H9 (cell line): ENCODE measurements at regions not wholly inside any gene's neighbourhood (a gene's known extent, or its start where the extent isn't known, plus 50 kb on each side); places are given as distances from the start of the nearest gene placed in this dataset.

Experiments
- DNase-seq: peaks from one replicate; pipeline ENCODE4 v3.0.0-alpha.2; 2017
- H2AFZ ChIP-seq: one replicate; pipeline ENCODE4 v1.6.1; 2013; ENCODE audit warnings: mild to moderate bottlenecking, low read length, control low read depth, moderate library complexity
- H2AK5ac ChIP-seq: 2 replicates; pipeline ENCODE4 v1.6.1; 2013; ENCODE audit warnings: low read length, control low read depth, mixed read lengths; ENCODE audit not compliant: insufficient read length
- H2BK120ac ChIP-seq: one replicate; pipeline ENCODE4 v1.6.1; 2013; ENCODE audit warnings: low read depth, mild to moderate bottlenecking, low read length, control low read depth, inconsistent platforms; ENCODE audit not compliant: poor library complexity, severe bottlenecking
- H2BK12ac ChIP-seq: 2 replicates; pipeline ENCODE4 v1.6.1; 2013; ENCODE audit warnings: low read length, control low read depth, mixed read lengths, low read depth; ENCODE audit not compliant: insufficient read length
- H2BK15ac ChIP-seq: 2 replicates; pipeline ENCODE4 v1.6.1; 2013; ENCODE audit warnings: low read depth, low read length, control low read depth
- H2BK20ac ChIP-seq: one replicate; pipeline ENCODE4 v1.6.1; 2013; ENCODE audit warnings: low read depth, mild to moderate bottlenecking, low read length, control low read depth, inconsistent platforms; ENCODE audit not compliant: poor library complexity, severe bottlenecking
- H2BK5ac ChIP-seq: 2 replicates; pipeline ENCODE4 v1.6.1; 2013; ENCODE audit warnings: low read length, control low read depth, mixed read lengths; ENCODE audit not compliant: insufficient read length
- H3K14ac ChIP-seq: 2 replicates; pipeline ENCODE4 v1.6.1; 2013; ENCODE audit warnings: low read length, control low read depth; ENCODE audit not compliant: insufficient read depth
- H3K18ac ChIP-seq: 2 replicates; pipeline ENCODE4 v1.6.1; 2013; ENCODE audit warnings: low read depth, mild to moderate bottlenecking, mixed read lengths, low read length, control low read depth; ENCODE audit not compliant: insufficient read length
- H3K23ac ChIP-seq: 2 replicates; pipeline ENCODE4 v1.6.1; 2013; ENCODE audit warnings: low read length, control low read depth, mixed read lengths, low read depth; ENCODE audit not compliant: insufficient read length
- H3K23me2 ChIP-seq: 2 replicates; pipeline ENCODE4 v1.6.1; 2013; ENCODE audit warnings: low read depth, mild to moderate bottlenecking, mixed read lengths, low read length, control low read depth; ENCODE audit not compliant: insufficient read length, poor library complexity, severe bottlenecking
- H3K27ac ChIP-seq: 2 replicates; pipeline ENCODE4 v1.5.1; 2013; ENCODE audit warnings: low read length, control low read depth, mixed read lengths, low read depth; ENCODE audit not compliant: insufficient read length
- H3K27me3 ChIP-seq: 2 replicates; pipeline ENCODE4 v1.6.1; 2013; ENCODE audit warnings: low read length, control low read depth, inconsistent platforms; ENCODE audit not compliant: insufficient read depth
- H3K4ac ChIP-seq: 2 replicates; pipeline ENCODE4 v1.6.1; 2013; ENCODE audit warnings: low read depth, mild to moderate bottlenecking, control low read depth, inconsistent platforms, low read length, moderate library complexity
- H3K4me1 ChIP-seq: 2 replicates; pipeline ENCODE4 v1.6.1; 2013; ENCODE audit warnings: low read length, control low read depth, inconsistent platforms; ENCODE audit not compliant: insufficient read depth
- H3K4me2 ChIP-seq: 2 replicates; pipeline ENCODE4 v1.6.1; 2013; ENCODE audit warnings: low read length, control low read depth, mixed read lengths; ENCODE audit not compliant: insufficient read length, insufficient read depth
- H3K56ac ChIP-seq: 2 replicates; pipeline ENCODE4 v1.6.1; 2013; ENCODE audit warnings: low read depth, mild to moderate bottlenecking, mixed read lengths, low read length, control low read depth; ENCODE audit not compliant: insufficient read length
- H3K79me1 ChIP-seq: 2 replicates; pipeline ENCODE4 v1.6.1; 2013; ENCODE audit warnings: low read depth, mild to moderate bottlenecking, moderate library complexity, low read length, control low read depth, inconsistent platforms; ENCODE audit not compliant: insufficient read depth, poor library complexity, severe bottlenecking
- H3K79me2 ChIP-seq: 2 replicates; pipeline ENCODE4 v1.6.1; 2013; ENCODE audit warnings: low read length, control low read depth, inconsistent platforms; ENCODE audit not compliant: insufficient read depth
- H3K9ac ChIP-seq: 2 replicates; pipeline ENCODE4 v1.6.1; 2013; ENCODE audit warnings: low read length, control low read depth, mixed read lengths; ENCODE audit not compliant: insufficient read length; ENCODE audit errors: extremely low read depth
- H3K9me3 ChIP-seq: one replicate; pipeline ENCODE4 v1.6.1; 2013; ENCODE audit warnings: low read depth, low read length, inconsistent platforms; ENCODE audit not compliant: control insufficient read depth
- H3T11ph ChIP-seq: one replicate; pipeline ENCODE4 v1.6.1; 2013; ENCODE audit warnings: mild to moderate bottlenecking, low read length, control low read depth, inconsistent platforms
- H4K20me1 ChIP-seq: one replicate; pipeline ENCODE4 v1.6.1; 2013; ENCODE audit not compliant: control insufficient read depth, insufficient read length, insufficient read depth
- H4K5ac ChIP-seq: 2 replicates; pipeline ENCODE4 v1.6.1; 2013; ENCODE audit warnings: low read depth, mild to moderate bottlenecking, mixed read lengths, low read length, control low read depth; ENCODE audit not compliant: insufficient read length
- H4K8ac ChIP-seq: replicated peaks from 2 replicates; pipeline ENCODE4 v1.6.1; 2013; ENCODE audit warnings: low read length, control low read depth, mixed read lengths, low read depth; ENCODE audit not compliant: insufficient read length
- H4K91ac ChIP-seq: 2 replicates; pipeline ENCODE4 v1.6.1; 2013; ENCODE audit warnings: low read depth, mild to moderate bottlenecking, moderate library complexity, mixed read lengths, low read length, control low read depth; ENCODE audit not compliant: insufficient read length
- H3K27ac Mint-ChIP-seq, 3 experiments: 2 replicates in 2 of 3; 3 replicates in 1 of 3; pipeline ENCODE4 v1.8.0; 2020 to 2021; ENCODE audit warnings: mixed read lengths in 3 of 3, mild to moderate bottlenecking in 1 of 3, moderate library complexity in 1 of 3
- H3K27me3 Mint-ChIP-seq: 2 replicates; pipeline ENCODE4 v1.8.0; 2021; ENCODE audit warnings: low read depth, mild to moderate bottlenecking, moderate library complexity, mixed read lengths
- H3K36me3 Mint-ChIP-seq, 3 experiments: 2 replicates in 2 of 3; 3 replicates in 1 of 3; pipeline ENCODE4 v1.8.0; 2020 to 2021; ENCODE audit warnings: low read depth in 3 of 3, mixed read lengths in 3 of 3; ENCODE audit not compliant: insufficient read depth in 1 of 3
- H3K4me1 Mint-ChIP-seq, 2 experiments: 2 replicates each; pipeline ENCODE4 v1.8.0; 2020; ENCODE audit warnings: mixed read lengths in 2 of 2
- H3K4me3 Mint-ChIP-seq, 2 experiments: 2 replicates in 1 of 2; 3 replicates in 1 of 2; pipeline ENCODE4 v1.8.0; 2020 to 2021; ENCODE audit warnings: mild to moderate bottlenecking in 2 of 2, mixed read lengths in 2 of 2, moderate library complexity in 1 of 2
- H3K9me3 Mint-ChIP-seq, 2 experiments: 2 replicates in 1 of 2; 3 replicates in 1 of 2; pipeline ENCODE4 v1.8.0; 2020; ENCODE audit warnings: mild to moderate bottlenecking in 2 of 2, mixed read lengths in 2 of 2, moderate library complexity in 1 of 2
- WGBS: extraction: QIAGEN DNeasy Blood & Tissue Kit; methylation state at CpG from one replicate; pipeline ENCODE4 v1.1.7; 2013; ENCODE audit warnings: missing lambda C conversion rate, low lambda C conversion rate, mixed read lengths; ENCODE audit not compliant: insufficient read length; ENCODE audit errors: extremely low coverage; 5-methylcytosine and 5-hydroxymethylcytosine counted together
- TF ChIP-seq, protein P1 (sequence below): fragments of 200-600 bp; sonication (generic); conservative IDR thresholded peaks from 3 replicates; pipeline ENCODE4 v1.8.0; 2021; ENCODE audit warnings: antibody characterized with exemption, mild to moderate bottlenecking

DNA sequence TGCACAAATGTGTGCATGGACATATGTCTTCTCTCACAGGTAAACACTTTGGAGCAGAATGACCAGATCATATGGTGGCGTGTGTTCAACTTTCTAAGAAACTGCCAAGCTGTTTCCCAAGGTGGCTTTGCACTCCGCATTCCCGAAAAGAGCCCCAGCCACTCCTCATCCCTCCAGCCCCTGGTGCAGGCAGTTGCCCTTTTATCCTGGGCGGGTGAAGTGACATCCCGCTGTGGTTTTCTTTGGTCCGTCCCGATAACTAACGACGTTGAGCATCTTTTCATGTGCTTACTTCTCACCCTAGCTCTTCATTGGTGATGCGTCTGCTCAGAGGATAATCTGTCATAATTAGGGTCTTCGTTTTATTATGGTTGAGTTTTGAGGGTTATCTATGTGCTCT is 612.5 kb downstream of the MATN1 start:
- no peaks in the 10 kb centered on the region for H4K20me1 ChIP-seq
- H3K9ac ChIP-seq = no peak overlapping the region
- H2AK5ac ChIP-seq = no peak overlapping the region
- no peak overlapping the region for H3K23ac ChIP-seq
- Mint-ChIP-seq H3K9me3 (no peaks in the 10 kb centered on the region), H3K27ac (no peak overlapping the region), H3K4me3 (no peak overlapping the region), H3K36me3 (peaks cover 0 to 2% (median 0%) of the 10 kb centered on the region in 3 experiments; a peak in 2 of 7 replicates), H3K27me3 (peaks cover 19% of the 10 kb centered on the region), H3K4me1 (peaks cover 7 to 8% of the 10 kb centered on the region in 2 experiments; a peak in 3 of 4 replicates)
- no peak overlapping the region for H4K5ac ChIP-seq
- H3K4ac ChIP-seq = no peak overlapping the region
- no peak overlapping the region for H3K18ac ChIP-seq
- H3K79me2 ChIP-seq = no peaks in the 10 kb centered on the region
- no peak overlapping the region for H2BK20ac ChIP-seq
- H3K4me1 ChIP-seq = no peaks in the 10 kb centered on the region
- DNase-seq = no peak
- H2BK5ac ChIP-seq = no peak overlapping the region
- H3K4me2 ChIP-seq = no peak overlapping the region
- no peak overlapping the region for H3K14ac ChIP-seq
- H2BK15ac ChIP-seq = no peak overlapping the region
- no peak overlapping the region for H2AFZ ChIP-seq
- no peak overlapping the region for H2BK12ac ChIP-seq
- H3K27ac ChIP-seq = no peak overlapping the region
- H4K8ac ChIP-seq = no peak overlapping the region
- no peaks in the 10 kb centered on the region for H3K27me3 ChIP-seq
- no peak overlapping the region for H2BK120ac ChIP-seq
- H3K9me3 ChIP-seq = no peaks in the 10 kb centered on the region
- H3K79me1 ChIP-seq = no peaks in the 10 kb centered on the region
- TF ChIP-seq, protein P1, sequence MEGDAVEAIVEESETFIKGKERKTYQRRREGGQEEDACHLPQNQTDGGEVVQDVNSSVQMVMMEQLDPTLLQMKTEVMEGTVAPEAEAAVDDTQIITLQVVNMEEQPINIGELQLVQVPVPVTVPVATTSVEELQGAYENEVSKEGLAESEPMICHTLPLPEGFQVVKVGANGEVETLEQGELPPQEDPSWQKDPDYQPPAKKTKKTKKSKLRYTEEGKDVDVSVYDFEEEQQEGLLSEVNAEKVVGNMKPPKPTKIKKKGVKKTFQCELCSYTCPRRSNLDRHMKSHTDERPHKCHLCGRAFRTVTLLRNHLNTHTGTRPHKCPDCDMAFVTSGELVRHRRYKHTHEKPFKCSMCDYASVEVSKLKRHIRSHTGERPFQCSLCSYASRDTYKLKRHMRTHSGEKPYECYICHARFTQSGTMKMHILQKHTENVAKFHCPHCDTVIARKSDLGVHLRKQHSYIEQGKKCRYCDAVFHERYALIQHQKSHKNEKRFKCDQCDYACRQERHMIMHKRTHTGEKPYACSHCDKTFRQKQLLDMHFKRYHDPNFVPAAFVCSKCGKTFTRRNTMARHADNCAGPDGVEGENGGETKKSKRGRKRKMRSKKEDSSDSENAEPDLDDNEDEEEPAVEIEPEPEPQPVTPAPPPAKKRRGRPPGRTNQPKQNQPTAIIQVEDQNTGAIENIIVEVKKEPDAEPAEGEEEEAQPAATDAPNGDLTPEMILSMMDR = no peak
- no CpG with 5 or more reads among the region's 11 CpGs for WGBS
- no peak overlapping the region for H3T11ph ChIP-seq
- no peaks in the 10 kb centered on the region for H3K23me2 ChIP-seq
- H3K56ac ChIP-seq = no peak overlapping the region
- H4K91ac ChIP-seq = no peak overlapping the region
